H1 (cell line): ENCODE measurements at regions not wholly inside any gene's neighbourhood (a gene's known extent, or its start where the extent isn't known, plus 50 kb on each side); places are given as distances from the start of the nearest gene placed in this dataset.

ENCODE experiments used
- CBX5 ChIP-seq: fragments of 300-800, 300-1000 bp; sonication (generic); IDR thresholded peaks from 2 replicates; pipeline ENCODE4 v1.7.1; 2016; ENCODE audit warnings: antibody characterized with exemption, low read length, low read depth
- EGR1 ChIP-seq: IDR thresholded peaks from 2 replicates; pipeline ENCODE4 v1.6.1; 2011; ENCODE audit warnings: low read depth, low read length, borderline replicate concordance
- EP300 ChIP-seq, 2 experiments: IDR thresholded peaks; 1 replicate in 1 of 2; 2 replicates in 1 of 2; pipeline ENCODE4 v1.6.1; 2011 to 2012; ENCODE audit warnings: low read depth in 2 of 2, low read length in 2 of 2, mild to moderate bottlenecking in 2 of 2, borderline replicate concordance in 1 of 2, inconsistent platforms in 1 of 2, moderate library complexity in 1 of 2
- EZH2 ChIP-seq: fragments of 200-600 bp; sonication (generic); IDR thresholded peaks from 2 replicates; pipeline ENCODE4 v1.7.1; 2012; ENCODE audit warnings: low read depth, mild to moderate bottlenecking, moderate library complexity, low read length, inconsistent platforms; ENCODE audit not compliant: severe bottlenecking
- JUND ChIP-seq: IDR thresholded peaks from 2 replicates; pipeline ENCODE4 v1.6.1; 2011; ENCODE audit warnings: mild to moderate bottlenecking, improper control_type of control experiment, low read length

DNA sequence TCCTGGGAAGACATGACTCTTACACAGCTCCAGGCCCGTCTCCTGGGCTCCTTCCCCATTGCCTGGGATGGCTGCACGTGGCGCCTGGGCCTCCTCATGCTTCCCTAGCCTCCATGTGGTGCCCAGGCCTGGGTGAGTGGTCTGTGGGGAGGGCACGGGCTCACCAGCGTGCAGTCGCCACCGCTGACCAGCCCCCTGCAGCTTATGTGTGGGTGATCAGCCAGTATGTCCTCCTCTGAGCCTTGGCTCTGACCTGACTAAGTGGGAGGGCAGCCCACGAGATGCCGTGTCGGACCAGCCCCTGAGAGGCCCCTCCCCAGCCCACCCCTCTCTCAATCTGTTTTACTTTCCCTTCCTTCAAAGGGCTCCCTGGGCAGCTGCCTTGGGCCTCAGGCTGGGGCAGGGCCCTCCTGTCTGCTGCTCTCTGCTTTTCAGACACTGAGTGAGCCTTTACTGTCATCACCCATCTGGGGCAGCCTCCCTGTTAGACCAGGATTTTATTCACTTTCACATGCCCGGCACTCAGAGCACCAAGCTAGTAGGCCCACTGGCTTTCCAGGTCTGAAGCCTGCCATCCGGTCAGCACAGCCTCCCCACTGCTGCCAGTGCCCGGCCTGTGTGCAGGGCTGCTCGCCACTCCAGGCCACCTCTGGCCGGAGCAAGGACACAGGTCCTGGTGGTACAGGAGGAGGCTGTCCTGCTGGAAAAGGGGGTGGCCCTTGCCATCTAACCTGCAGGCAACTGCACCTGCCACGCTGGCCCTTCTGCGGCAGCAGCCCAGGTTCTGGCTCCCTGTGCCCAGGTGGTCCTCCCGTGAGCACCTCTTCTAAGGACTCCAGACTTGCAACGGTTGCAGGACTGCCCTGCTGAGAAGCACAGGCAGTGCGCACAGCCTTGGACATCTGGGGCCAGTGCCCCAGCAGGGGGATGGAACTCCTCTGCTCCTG lies 84.9 kb upstream of the HPCAL1 start (continued):
- TF ChIP-seq EP300 (IDR thresholded peaks at IDR 0.05; ENCODE audit: borderline replicate concordance in 1 of 2, low read depth in 2 of 2, low read length in 2 of 2) (no peak), EZH2 (no peak), CBX5 (no peak), JUND (no peak), EGR1 (no peak)
